IPS-NIHi11 (cell line): ENCODE measurements at regions not wholly inside any gene's neighbourhood (a gene's known extent, or its start where the extent isn't known, plus 50 kb on each side); places are given as distances from the start of the nearest gene placed in this dataset.
"Not testable (repeated sequence)": the region's sequence is repeated elsewhere in the genome, so short reads cannot be mapped to it uniquely, and the experiment has no call there.

Experiments used
- DNase-seq: peaks from one replicate; pipeline ENCODE4 v3.0.0; 2012; ENCODE audit warnings: mixed read lengths, low spot score

DNA sequence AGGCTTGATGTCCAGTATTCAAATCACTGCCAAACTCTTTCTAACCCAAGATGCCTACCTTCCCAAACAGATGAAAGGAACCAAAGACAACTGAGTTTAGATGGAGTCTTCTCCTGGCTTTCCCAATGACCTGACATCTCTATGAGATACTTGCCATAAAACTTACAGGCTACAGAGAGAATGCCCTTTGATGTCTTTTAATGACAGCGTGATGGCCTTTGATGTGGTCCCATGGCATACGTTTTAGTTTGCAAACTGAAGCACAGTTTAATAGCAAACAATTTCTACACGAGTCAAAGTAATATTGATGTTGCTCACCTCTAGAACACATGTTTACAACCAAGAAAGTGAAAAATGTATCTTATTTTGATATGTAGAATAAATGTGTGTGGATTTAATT lies 73.2 kb downstream of the ZIC4 start:
- no peak for DNase-seq

DNA sequence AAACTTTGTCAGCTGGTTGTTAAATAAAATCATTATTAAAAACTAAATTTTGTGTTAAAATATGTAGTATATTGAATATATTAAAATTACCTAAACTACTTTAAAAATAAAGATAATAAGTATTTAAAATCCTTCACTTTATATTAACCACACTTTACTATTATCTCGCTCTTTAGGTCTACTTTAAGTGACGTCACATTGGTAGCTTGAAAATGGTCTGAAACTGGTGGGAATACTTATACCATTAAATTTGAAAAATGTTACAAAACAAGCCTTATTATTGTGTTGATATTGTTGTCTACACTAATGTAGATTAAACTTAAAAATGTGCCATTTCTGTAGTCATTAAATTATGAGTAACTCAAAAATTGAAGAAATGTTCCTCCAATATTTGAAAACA lies 77.6 kb downstream of the ZIC4 start:
- DNase-seq: no peak

DNA sequence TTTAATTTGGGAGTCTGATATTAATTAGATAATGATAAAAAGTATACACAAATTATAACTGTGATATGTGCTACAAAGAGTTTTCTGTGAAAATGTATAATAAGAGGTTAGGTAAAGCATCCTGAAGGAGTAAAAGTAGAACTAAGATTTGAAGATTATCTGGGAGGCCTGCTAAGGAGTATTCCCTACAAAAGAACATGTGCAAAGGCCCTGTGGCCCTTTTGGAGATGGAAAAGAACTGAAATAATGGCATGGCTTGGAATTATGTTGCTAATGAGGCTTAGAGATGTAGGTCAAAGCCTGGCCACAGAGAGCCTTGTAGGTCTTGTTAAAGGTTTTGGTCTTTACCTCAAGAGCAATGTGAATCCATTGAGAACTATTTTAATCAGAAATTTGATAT lies 82.0 kb downstream of the ZIC4 start:
- no peak for DNase-seq

DNA sequence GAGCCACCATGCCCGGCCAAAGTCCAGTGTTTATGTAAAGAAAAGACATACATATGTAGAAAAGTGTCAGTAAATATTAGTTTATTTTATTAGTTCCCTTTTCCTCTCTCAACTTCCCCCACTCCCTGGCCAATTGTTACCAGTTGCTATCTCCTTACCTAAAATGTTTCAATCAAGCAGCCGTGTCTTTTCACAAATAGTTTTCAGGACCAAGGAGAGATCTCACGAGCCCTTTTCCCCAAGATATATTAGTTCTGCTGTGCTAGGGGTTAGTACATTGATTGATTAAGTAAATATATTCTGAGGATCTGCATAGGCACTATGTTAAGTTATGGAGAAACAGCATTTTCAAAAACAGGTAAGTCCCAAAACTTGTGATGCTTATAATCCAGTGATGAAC lies 87.4 kb downstream of the ZIC4 start:
- DNase-seq: no peak

DNA sequence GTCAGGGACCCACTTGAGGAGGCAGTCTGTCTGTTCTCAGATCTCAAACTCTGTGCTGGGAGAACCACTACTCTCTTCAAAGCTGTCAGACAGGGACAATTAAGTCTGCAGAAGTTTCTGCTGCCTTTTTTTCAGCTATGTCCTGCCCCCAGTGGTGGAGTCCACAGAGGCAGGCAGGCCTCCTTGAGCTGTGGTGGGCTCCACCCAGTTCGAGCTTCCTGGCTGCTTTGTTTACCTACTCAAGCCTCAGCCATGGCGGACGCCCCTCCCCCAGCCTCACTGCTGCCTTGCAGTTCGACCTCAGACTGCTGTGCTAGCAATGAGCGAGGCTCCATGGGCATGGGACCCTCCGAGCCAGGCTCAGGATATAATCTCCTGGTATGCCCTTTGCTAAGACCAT lies 89.3 kb downstream of the ZIC4 start:
- not testable (repeated sequence) for DNase-seq

DNA sequence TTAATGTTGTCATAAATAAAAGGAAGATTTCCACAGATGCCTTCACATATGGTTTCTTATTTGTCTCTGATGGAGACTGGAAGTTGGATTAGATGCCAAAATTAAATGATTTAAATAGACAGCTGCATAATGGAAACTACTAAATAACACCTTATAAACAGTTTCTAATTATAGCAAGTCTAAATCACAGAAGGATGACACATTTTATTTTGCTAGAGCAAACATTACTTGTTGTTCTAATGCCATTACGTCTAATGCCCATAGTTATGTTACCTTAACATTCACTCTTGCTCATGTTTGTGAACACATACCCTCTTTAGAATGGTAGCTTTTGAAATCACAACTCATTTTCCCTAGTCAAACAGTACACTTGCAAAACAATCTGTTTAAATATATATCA lies 92.8 kb downstream of the ZIC4 start:
- DNase-seq: no peak

DNA sequence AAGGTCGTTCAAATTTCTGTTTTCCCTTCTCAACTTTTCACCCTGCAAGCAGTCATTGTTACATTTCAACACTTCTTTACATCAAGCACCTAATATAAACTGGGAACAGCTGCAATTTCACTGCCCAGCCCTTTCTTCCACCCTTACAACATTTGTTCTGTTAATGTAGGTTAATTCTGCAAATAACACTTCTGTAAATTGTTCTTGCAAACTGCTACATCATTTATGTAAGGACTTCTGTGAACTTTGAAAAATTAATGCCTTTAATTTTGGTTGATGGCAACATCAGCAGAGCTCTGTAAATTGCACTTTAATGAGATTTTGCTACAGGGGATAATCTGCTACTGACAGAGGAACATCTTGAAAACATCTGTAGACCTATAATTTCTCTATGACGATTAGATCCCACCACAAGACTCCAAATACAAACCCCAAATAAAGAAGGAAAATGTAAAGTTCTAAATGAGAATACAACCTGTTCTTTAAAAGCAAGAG lies 93.5 kb downstream of the ZIC4 start:
- no peak for DNase-seq

DNA sequence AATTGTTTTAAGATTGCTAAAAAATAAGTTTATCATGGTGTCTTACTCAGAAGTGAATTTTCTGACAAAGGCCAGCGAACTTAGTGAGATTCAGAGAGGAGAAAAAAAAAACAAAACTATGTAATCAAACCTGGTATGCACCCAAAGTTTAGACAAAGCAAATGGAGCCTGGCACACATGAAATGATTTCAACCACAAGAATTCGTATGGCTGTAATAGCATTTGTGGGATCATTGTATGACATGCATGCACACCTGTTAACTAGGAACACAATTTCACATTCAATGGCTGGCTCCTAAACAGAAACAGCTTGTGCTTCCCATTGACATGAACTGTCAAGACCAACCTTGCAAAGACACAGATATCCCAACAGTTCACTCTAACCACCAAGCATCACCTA lies 94.6 kb downstream of the ZIC4 start:
- DNase-seq: no peak

DNA sequence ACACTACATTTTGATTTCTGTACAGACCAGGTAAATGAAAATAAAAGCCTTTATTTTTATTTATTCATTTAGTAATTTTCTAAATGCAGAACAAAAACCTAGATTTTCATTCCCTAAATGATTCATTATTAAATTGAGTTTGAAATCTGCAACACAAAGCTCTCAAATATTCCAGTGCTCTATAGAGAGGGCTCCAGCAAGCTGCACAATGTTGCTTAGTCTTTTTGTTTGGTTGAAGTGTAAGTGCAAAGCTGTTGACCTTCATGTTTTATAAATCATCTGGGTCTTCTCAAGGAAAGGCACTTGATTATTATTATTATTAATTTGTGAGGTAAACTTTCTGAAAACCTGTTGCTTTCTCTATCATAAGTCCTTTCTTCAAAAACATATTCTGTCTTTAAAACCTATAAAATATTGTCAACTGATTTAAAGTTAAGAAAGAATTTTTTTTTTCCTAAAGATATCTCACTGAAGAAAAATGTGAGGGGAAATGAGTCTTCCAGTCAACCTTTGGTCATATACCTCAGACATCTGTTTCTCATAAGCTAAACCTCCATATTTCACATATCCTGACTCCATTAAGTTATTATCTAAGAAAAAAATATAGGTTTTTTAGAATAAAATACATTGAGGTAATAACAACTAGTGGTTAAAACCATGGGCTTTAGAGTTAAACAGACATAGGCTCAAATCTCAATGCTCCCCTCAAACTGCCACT lies 100.7 kb downstream of the ZIC4 start:
- DNase-seq: no peak

DNA sequence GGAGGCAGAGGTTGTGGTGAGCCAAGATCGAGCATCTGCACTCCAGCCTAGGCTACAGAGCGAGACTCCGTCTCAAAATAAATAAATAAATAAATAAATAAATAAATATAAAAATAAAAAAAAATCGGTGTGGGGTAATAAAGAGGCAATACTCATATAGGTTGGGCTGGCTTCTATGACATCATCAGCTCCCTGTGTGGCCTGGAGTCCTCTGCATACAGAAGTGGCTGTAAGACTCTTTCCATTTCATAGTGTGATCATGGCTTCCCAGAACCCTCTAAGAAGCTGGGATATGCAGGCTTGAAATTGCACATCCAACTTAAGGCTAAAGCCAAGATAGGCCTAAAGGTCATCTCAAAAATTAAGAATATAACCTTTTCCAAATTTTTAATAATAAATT lies 101.6 kb downstream of the ZIC4 start:
- DNase-seq: no peak

DNA sequence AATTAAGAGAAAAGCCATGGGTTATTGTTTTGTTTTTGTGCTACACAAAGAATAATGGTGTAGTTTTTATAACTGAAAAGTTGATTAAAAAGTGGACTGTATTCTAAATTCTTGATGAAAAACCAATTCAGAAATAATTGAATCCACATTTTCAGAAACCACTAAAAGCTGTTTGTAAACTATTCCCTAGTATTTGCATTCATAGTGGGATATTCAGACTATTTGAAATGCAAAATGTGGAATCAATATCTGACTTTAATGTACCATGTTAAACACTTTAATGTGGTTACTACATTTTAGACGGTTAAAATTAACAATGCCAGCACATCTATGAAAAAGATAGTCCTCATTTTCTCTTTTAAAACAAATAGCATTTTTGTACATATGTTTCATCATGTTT lies 104.6 kb downstream of the ZIC4 start:
- no peak for DNase-seq

DNA sequence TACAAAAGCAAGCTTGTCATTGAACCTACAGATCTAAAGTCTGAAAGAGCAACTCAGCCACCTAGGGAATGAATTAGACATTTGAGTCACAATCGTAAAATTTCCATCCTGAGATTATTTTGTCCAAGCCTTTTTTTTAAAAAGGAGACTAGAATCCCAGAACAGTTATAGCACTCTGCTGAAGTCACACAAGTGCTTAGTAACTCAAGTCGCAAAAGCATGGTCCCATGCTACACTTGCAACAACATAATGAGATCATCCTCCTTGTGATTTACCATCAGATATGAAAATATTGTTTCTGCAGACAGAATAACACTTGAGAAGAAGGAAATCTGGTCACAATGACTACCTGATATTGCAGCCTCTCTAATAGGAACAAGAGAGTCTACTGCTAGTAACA lies 106.7 kb downstream of the ZIC4 start:
- DNase-seq: no peak

DNA sequence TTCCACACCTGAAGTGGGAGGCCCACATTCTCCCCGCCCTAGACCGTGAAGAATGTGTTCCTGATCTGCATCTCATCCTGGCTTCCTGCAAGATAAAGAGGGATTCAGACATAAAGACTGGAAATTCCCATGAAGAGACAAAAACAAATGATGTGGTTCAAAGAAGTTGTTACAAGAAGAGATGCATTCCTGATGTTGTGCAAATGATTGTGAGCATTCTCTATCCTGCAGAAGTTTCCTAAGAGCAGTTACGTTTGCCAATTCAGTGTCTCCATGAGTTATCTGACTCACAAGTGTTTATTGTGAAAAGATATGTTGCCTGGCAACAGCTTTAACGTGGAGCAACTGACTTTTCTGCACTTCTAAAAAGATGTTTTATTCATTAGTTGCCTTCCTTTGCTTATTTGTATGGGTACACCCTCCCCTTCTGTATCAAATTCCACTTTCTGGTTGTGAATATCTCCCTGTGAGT lies 107.8 kb downstream of the ZIC4 start:
- DNase-seq: no peak

DNA sequence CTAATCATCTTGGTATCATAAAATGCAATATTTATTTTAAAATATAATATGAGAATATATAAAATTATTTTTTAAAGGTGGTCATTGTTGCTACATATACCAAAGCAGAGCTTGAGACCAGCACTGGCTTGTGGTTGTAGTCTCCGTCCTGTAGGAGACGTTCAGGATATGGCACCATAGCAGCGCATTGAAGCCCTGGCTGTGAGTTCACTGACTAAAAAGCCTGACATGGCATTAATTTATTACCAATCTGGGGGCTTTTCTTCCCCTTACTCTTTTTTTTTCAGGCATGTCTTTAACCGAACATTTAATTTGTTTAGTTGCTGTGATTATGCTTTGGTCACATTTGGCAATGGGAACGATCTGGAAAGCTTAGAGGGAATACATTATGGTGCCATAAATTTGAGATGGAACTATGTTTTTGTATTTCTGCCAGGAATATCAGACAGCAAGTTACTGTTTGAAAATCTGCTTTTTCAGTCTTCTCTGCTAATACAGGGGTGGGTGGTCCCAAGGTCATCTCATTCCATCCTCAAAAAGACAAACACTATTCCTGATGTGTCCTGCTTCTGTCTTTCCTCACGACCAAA lies 108.5 kb downstream of the ZIC4 start:
- no peak for DNase-seq

DNA sequence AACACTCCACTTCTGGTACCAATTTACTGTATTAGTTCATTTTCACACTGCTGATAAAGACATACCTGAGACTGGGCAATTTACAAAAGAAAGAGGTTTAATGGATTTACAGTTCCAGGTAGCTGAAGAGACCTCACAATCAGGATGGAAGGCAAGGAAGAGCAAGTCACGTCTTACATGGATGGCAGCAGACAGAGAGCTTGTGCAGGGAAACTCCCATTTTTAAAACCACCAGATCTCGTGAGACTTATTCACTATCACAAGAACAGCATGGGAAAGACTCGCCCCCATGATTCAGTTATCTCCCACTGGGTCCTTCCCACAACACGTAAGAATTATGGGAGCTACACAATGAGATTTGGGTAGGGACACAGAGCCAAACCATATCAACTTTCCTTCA lies 119.0 kb downstream of the ZIC4 start:
- DNase-seq: not testable (repeated sequence)

DNA sequence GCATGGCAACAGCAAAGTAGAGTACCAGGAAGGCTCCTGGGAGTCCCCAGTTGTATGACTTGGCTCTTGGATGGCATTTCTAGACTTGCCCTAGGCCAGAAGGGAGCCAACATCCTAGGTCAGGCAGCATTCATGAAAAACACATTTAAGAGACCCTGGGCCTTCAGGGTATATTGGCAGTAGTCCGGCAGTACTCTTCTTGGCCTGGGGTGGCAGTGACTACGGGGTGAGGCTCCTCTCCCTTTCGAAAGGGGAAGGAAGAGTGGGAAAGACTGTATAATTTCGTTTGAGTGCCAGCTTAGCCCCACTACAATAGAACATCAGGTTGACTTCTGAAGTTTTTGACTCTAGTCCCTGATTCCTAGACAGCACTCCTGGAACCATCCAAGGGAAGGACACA lies 136.4 kb downstream of the ZIC4 start:
- DNase-seq: no peak

DNA sequence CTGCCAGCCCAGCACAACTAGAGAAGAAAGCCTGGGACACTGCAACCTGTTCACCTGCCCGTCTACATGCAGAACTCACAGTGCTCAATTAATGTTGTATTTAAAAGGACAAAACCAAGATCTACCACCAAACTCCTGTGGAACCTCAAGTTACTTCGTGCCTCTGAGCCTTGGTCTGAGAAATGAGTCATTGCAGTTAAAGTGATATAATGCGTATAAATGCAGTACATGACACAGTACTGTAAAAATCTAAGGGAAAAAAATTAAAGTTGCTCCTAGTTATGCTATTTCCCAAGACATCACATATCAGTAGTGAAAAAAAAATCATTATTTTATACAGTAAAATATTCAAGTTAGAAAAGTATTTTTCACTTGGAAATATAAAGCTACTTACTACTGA lies 138.9 kb downstream of the ZIC4 start:
- DNase-seq: no peak

DNA sequence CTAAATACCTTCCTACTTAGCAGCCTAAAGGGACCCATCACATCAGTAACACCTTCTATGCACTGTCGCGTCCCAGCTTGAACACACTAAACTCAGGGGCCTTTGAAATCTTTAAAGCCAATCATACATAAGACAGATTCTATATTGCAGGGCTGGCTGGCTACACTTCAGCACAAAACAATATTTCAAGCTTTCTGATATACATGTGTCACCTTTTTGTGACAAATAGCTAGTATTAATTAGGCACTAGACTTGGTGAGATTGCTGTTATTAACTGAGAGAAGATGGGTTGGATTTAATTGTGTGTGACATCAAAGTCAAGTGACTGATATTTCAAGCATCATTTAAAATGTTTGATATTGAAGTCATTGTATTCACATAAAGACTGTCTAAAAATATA lies 148.4 kb downstream of the ZIC4 start:
- no peak for DNase-seq

DNA sequence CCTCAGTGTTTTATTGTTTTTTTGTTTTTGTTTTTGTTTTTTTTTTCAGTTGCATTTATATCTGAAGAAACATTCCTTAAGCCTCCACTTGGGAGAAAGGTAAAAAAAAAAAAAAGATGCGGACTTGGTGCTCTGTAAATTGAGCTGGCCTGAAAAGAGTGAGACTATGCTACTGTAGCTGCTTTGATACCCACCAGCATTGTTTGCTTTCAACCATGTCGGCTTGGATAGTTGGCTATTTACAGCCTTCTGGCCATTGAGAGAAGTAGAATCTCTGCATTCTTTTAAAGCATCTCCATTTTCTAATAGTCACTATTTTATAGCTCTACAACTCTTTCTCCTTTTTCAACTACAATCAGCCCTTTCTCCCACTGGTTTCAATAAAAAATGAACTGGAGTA lies 149.6 kb downstream of the ZIC4 start:
- DNase-seq: peak; percentile 4

DNA sequence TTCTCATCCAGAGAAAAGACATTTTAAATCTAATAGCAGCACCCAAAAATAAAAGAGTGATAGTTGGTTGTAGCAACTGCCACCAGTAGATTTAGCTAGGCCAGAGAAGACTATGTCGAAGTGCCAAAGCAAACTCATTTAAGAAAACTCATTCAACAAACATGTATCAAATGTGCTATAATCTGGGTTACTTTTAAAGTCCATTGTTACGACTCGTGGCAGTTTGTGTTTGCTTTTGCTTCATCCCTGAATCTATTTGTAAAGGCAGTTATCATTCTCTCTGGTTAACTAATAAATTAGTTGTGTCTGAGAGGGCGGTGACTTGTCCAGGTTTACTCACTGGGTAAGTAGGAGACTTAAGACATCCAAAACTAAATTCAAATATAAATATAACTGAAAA lies 159.4 kb downstream of the ZIC4 start:
- DNase-seq: no peak

DNA sequence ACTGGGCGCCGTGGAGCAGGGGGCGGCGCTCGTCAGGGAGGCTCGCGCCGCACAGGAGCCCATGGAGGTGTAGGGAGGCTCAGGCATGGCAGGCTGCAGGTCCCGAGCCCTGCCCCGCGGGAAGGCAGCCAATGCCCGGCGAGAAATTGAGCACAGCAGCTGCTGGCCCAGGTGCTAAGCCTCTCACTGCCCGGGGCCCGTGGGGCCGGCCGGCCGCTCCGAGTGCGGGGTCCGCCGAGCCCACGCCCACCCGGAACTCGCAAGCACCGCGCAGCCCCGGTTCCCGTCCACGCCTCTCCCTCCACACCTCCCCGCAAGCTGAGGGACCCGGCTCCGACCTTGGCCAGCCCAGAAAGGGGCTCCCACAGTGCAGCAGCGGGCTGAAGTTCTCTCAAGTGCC lies 160.7 kb downstream of the ZIC4 start:
- DNase-seq: not testable (repeated sequence)

DNA sequence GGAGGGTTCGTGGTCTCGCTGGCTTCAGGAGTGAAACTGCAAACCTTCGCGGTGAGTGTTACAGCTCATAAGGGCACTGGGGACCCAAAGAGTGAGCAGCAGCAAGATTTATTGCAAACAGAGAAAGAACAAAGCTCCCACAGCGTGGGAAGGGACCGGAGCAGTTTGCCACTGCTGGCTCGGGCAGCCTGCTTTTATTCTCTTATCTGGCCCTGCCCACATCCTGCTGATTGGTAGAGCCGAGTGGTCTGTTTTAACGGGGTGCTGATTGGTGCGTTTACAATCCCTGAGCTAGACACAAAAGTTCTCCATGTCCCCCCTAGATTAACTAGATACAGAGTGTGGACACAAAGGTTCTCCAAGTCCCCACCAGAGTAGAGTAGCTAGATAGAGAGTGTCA lies 161.3 kb downstream of the ZIC4 start:
- DNase-seq: not testable (repeated sequence)

DNA sequence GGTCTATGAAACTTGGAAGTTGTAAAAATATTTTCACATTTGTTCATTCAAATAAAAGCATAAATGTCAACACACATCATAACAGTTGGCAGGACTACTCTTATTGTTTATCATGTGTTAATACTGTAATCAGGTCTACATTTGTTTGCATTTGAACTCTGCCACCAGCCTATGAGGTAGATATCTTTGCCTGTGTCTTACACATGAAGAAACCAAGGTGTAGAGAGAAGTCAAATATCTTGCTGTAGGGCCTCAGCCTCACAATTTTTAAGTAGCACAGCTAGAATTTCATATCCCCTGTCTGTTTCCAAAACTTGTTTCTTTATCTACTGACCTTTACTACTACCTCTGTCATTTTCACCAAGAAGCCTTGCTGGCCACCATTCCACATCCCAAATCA lies 161.9 kb downstream of the ZIC4 start:
- DNase-seq: no peak

DNA sequence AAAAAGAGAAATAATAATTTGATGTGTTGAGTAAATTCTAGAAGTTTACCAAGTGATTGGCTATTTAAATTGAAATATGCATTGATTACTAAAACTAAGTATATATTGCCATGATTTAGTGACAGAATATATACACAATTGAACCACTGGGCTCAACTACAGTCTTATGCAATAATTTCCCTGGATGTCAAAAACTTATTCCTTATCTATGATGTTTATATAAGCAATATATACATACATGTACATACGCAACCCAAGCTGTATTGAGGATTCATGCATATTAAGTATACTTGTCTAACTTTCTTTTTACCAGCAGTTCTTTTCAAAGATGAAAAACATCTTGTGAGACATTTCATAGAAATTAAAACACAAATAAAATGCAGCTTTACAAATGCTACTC lies 165.8 kb downstream of the ZIC4 start:
- no peak for DNase-seq
